Testis (tissue), 2 donors: ENCODE measurements at regions not wholly inside any gene's neighbourhood (a gene's known extent, or its start where the extent isn't known, plus 50 kb on each side); places are given as distances from the start of the nearest gene placed in this dataset.

Experiments
- CTCF ChIP-seq, 3 experiments: fragments of 450-650 bp in 2 of 3; fragments of 200-600 bp in 1 of 3; sonication (generic) in 1 of 3; IDR thresholded peaks; one replicate each; pipeline ENCODE4 v1.5.1; 2016 to 2019; ENCODE audit warnings: antibody characterized with exemption in 3 of 3, mild to moderate bottlenecking in 2 of 3, moderate library complexity in 1 of 3
- POLR2A ChIP-seq: fragments of 450-650 bp; IDR thresholded peaks from one replicate; pipeline ENCODE4 v1.6.1; 2017; ENCODE audit warnings: antibody characterized with exemption, mild to moderate bottlenecking, moderate library complexity

- TF ChIP-seq CTCF (IDR thresholded peaks at IDR 0.05) (no peak), POLR2A (no peak)
Observed at GRCh38 chr12:19032826-19033225, 96.7 kb upstream of the PLEKHA5 start.
